AML-193 (cell line): ENCODE measurements at regions not wholly inside any gene's neighbourhood (a gene's known extent, or its start where the extent isn't known, plus 50 kb on each side); places are given as distances from the start of the nearest gene placed in this dataset.
A peak's percentile ranks its signal among the peaks of the same experiment; 100 is the strongest.

Experiments
- DNase-seq, 2 experiments: peaks; one replicate each; lab custom pipeline; 2025; lab: John Stamatoyannopoulos, UW

DNA sequence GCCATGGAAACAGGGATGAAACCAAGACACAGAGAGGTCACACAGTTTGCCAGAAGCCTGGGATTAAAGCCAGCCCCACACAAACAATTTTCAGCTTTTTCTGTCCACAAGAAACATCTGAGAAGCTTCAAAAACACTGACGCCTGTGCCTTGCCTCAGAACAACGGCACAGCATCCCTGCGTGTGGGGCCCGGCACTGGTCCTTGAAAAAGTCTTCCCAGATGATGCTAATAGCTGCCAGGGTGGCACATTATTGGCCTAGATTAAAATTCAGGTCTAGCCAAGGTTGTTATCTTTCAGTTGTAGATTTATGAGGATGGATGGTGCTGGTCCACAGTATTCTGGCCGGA, 321.4 kb downstream of the HAPSTR1 start:
- no peak for DNase-seq

DNA sequence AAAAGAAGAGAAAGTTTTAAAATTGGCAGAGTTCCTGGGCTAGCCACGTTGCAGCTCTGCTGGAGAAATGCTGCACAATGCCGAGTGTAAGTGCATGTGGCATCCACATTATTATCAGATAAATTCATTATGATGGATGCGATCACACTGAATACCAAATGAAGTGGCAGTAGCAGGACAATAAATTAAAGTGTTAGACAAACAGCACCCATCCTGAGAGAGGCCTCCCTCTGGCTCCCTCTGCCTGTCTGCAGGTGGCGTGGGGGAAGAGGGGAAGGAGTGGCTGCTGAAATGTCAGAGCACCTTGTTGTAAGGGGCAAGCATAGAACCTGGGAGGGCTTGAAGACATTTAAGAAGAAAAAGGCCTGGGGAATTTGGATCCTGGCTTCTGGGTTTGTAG, 324.1 kb downstream of the HAPSTR1 start:
- no peak for DNase-seq

DNA sequence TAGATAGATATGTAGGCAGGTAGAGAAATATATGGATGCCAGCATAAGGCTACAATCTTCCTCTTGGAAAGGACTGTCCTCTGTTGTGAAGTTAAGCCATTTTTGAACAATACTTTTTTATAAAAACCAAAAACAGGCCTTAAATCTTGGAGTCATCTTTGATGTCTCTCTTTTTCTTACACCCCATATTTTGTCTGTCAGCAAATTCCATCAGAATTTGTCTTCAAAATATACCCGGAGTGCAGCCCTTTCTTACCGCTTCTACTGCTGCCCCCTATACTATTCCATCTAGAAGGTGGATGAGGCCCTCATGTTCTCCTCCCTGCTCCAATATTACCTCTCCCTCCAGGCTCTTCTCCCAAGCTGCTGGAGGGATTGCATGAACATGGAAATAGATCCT, 326.5 kb downstream of the HAPSTR1 start:
- no peak for DNase-seq

GRCh38 chr16:9419161-9419560, 327.7 kb downstream of the HAPSTR1 start:
- DNase-seq = no peak

GRCh38 chr16:9422762-9423513, 331.5 kb downstream of the HAPSTR1 start:
- DNase-seq = no peak

DNA sequence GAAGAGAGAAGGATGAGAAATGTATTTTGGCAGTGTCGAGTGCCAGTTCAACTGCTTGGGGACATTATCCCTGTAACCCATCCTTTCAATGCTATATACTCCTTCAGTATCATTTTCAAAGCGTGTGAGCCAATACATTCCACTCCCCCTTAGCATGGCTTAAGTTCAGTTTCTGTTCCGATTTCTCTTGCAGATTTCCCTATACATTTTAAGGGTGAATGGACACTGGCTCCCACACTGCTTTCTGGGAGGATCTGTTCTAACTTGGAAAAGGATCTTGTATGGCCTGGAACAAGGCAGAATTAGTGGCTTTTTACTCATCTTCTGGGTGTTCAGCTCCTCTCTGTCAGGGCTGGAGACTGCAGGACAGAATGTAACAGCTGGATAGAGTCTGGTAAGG, 333.8 kb downstream of the HAPSTR1 start:
- no peak for DNase-seq

DNA sequence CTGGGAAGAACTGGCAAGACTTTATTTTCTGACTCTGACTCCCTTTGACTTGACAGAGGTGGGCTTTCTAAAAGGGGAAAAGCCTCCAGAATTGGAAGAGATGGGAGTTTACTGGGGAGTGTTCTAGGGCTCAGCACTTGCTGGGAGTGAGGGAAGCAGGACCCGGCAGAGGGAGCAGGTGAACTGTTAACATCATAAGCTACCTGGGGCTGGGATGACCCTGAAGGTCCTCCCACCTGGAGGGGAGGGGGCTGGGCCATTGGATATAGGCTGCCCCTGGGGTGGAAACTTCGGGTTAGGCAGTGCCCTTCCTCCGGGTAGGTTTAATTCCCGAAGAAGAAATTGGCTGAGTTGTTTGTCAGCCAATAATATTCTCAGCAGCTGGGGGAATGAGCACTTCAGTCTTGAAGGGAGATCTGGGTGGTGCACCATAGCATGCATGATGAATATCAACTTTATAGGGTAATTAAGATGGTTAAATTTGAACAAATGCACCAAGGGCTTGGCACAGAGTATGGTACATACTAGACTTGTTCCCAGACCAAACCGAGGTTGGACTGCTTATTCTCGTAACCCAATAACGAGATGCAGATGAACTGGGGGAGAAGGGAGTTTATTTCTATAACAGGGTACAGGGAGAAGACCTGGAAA, 337.0 kb downstream of the HAPSTR1 start:
- no peak for DNase-seq

DNA sequence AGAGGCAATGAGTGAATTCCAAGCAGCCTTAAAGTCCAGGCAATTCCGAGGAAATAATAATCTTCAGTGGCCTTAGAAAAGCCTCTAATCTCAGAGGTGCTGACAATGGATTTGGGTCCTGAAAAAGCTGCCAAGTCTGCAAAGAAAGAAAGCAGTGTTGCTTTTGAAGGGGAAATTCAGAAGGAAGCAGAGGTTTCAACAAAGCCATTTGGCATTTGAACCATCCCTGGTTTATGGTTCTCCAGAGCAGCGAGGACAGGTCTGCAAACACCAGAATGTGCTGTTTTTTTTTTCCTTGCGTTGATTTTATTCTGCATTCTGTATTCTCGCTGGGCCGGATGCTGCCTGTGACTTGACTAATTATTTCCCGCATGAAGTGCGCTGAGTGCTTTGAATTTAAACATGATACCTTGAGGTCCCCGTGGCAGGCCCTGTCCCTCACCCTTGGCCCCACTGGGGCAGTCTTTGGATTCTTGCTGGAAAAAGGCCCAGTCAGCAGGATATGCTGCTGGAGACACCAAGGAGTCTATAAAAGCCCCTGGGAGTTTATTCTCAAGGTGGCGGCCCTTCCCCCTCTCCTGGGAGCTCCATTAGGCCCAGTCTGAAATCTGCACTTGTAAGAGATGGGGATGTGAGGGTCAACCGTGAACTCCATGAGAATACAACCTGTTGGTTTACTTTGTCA, 338.3 kb downstream of the HAPSTR1 start:
- no peak for DNase-seq

GRCh38 chr16:9434659-9435058, 343.2 kb downstream of the HAPSTR1 start:
- DNase-seq = no peak

GRCh38 chr16:9436175-9436574, 344.7 kb downstream of the HAPSTR1 start:
- no peak for DNase-seq

- DNase-seq = peak in 1 of 2 experiments; percentile 1
Measured at GRCh38 chr16:9437115-9437514, 345.7 kb downstream of the HAPSTR1 start.

- no peak for DNase-seq
Measured at GRCh38 chr16:9438991-9439390, 347.5 kb downstream of the HAPSTR1 start.

DNA sequence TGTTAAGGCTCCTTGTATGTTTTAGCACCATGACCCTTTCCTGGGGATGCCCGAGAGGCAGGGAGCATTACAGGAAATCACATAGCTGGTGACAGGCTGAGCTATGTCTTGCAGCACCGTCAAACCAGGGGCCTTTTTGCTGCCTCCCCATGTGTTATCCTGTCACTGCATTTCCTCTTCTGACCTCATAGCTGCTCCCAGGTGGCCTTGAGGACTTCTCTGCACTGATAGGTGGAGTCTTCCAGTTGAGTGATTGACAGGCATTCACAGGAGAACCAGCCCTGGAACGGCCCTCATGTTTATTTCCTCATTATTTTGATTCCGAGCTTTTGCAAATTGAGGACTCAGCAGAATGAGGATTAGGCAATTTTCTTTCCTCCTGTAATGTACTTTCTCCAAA, 349.6 kb downstream of the HAPSTR1 start:
- DNase-seq = no peak

DNA sequence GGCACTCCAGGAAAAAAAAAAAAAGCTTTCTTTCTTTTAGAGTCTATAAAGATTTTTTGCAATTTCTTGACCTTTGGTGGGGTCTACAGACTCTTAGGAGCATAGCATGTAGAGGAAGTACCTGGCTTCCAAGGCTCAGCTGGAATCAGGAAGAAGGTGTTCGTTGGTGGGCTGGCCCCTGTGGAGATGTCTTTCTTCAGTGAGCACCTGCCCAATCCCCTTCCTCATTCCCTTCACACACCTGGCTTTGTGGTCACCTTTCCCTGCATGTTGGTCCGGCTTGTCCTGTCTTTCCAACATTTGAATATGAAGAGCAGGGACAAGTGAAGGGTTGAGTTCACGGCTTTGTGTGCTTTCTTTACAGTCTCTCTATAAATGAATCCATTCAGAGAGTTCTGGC, 352.4 kb downstream of the HAPSTR1 start:
- DNase-seq = no peak

DNA sequence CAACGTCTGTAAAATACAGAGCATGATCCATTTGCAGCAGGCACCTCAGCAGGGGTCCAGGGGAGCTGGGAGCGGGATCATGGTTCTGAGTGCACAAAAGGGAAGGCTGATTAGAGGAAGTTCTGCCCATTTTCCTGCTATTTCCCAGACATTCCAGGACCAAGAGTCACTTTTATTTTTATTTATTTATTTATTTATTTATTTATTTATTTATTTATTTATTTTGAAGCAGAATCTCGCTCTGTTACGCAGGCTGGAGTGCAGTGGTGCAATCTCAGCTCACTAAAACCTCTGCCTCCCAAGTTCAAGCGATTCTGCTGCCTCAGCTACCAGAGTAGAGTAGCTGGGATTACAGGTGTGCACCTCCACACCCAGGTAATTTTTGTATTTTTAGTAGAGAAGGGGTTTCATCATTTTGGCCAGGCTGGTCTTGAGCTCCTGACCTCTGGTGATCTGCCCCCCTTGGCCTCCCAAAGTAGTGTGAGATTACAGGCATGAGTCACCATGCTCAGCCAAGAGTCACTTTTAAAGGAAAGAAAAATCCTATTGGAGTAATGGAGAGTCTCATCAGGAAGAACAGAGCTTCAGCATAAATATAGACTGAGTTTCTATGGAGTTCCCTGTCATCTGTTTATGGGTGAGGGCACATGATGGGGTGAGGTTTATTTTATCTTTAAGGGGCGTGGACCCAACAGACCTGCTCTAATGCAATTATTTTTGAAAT, 355.2 kb downstream of the HAPSTR1 start:
- no peak for DNase-seq

GRCh38 chr16:9447195-9447551, 355.7 kb downstream of the HAPSTR1 start:
- DNase-seq = no peak

GRCh38 chr16:9447699-9448098, 356.3 kb downstream of the HAPSTR1 start:
- DNase-seq = no peak

DNA sequence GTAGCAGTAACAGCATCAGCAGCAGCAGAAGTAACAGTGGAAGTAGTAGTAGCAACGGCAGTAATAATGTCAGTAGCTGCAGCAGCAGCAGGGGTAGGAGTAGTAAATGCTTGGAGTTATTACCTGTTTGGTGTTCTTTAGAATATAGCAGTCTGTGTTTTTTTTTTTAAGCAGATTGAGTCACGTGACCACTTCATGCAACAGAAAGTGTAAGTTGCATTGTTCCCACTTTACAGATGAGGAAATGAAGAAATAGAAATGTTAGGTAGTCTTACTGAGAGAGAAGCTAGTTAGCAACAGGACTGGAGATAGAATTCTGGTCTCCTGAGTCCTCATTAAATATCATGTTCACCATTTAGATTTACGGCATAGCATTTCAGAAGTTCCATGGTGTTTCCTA, 358.2 kb downstream of the HAPSTR1 start:
- DNase-seq = no peak

GRCh38 chr16:9457215-9457614, 365.8 kb downstream of the HAPSTR1 start:
- no peak for DNase-seq

- DNase-seq = no peak
Measured at GRCh38 chr16:9458816-9459215, 367.4 kb downstream of the HAPSTR1 start.

GRCh38 chr16:9462984-9463383, 371.5 kb downstream of the HAPSTR1 start:
- DNase-seq = no peak

GRCh38 chr16:9463461-9463860, 372.0 kb downstream of the HAPSTR1 start:
- no peak for DNase-seq

DNA sequence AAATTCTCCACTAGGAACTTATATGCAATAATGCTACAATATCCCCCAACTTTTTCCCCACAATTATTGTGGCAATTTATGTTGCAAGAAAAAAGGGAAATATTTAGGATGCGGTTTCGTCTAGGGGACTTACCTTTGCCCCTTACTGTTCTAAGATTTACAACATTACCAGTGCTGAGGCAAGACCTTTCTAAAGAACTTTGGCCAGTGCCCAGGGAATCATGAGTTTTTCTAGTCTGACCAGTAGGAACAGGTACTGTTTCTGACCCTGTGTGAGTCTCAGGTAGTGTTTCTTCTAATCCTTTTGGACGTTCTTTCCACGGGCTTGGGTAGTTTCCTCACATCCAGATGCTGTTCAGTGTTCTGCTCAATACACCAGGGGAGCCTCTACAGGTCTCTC, 373.7 kb downstream of the HAPSTR1 start:
- DNase-seq = no peak
